ENCODE measurements at regions not wholly inside any gene's neighbourhood (a gene's known extent, or its start where the extent isn't known, plus 50 kb on each side); places are given as distances from the start of the nearest gene placed in this dataset.

DNA sequence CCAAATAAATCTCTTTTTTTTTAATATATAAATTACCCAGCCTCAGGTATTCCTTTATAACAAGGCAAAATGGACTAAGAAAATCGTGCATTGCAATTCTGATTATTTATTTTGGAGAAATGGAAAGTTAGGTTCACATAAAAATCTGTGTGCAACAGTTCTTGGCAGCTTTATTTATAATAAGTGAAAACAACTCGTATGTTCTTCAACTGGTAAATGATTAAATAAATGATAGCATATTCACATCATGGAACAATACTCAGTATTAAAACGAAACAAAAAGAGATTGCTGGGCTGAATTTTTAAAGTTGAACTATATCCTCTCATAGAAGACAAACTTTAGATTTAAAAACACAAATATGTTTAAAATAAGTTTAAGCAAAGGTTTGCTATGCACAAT lies 176.3 kb upstream of the ZNF385D start:
- H3K9me3 ChIP-seq (replicated peaks) = peaks cover 5% of the 10 kb centered on the region
- no peak overlapping the region for H3K4me3 ChIP-seq
- no peaks in the 10 kb centered on the region for H3K4me1 ChIP-seq
- intact Hi-C loops (cut with micrococcal nuclease) = no loop called here
- no peak for DNase-seq
- no peak overlapping the region for H3K27ac ChIP-seq (replicated peaks)
- TF ChIP-seq, protein P1, sequence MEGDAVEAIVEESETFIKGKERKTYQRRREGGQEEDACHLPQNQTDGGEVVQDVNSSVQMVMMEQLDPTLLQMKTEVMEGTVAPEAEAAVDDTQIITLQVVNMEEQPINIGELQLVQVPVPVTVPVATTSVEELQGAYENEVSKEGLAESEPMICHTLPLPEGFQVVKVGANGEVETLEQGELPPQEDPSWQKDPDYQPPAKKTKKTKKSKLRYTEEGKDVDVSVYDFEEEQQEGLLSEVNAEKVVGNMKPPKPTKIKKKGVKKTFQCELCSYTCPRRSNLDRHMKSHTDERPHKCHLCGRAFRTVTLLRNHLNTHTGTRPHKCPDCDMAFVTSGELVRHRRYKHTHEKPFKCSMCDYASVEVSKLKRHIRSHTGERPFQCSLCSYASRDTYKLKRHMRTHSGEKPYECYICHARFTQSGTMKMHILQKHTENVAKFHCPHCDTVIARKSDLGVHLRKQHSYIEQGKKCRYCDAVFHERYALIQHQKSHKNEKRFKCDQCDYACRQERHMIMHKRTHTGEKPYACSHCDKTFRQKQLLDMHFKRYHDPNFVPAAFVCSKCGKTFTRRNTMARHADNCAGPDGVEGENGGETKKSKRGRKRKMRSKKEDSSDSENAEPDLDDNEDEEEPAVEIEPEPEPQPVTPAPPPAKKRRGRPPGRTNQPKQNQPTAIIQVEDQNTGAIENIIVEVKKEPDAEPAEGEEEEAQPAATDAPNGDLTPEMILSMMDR (IDR thresholded peaks at IDR 0.05; ENCODE audit: borderline replicate concordance) = no peak
- no peaks in the 10 kb centered on the region for H3K27me3 ChIP-seq (ENCODE audit: low read depth)
- no peaks in the 10 kb centered on the region for H3K36me3 ChIP-seq

DNA sequence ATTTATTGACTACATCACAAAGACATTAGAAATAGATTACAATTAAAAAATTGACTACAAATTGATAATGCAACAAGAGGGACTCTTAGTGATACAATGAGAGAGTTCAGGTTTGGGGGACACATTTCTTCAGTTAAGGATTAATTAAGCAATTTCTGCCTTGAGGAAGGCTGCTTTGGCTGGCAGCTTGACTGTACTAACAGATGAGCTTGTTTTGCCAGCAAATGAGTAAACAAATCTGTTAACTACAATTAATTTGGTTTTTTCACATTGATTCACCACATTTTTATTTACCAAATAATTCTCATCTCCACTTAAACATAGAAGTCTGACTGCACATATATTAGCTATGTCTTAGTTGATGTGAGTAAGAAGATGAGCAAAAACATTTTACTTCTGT lies 183.6 kb upstream of the ZNF385D start:
- no peak for DNase-seq
- Histone ChIP-seq H3K4me3 (no peak overlapping the region), H3K9me3 (replicated peaks) (no peaks in the 10 kb centered on the region), H3K4me1 (no peaks in the 10 kb centered on the region), H3K36me3 (no peaks in the 10 kb centered on the region), H3K27me3 (ENCODE audit: low read depth) (no peaks in the 10 kb centered on the region), H3K27ac (replicated peaks) (no peak overlapping the region)
- TF ChIP-seq, protein P1 (IDR thresholded peaks at IDR 0.05; ENCODE audit: borderline replicate concordance) = no peak
- intact Hi-C loops (cut with micrococcal nuclease) = no loop called here

DNA sequence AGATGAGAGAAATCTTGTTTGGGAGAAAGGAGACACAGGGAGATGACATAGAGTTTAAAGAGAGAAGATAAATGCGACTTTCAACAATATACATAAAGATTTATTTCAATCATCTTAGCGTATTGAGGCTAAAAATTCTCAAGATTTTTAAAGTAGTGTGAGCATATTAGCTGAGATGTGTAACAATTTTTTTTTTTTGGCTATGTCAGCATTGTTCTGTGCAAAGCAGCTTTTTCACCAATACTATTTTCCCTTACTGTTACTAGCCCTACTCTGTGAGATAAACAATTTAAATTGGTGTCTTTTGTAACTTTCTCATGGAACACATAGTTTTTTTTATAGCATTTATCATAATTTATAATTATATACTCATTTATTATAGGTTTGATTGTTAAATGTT lies 185.2 kb upstream of the ZNF385D start:
- no peak for DNase-seq
- H3K27me3 ChIP-seq (ENCODE audit: low read depth) = no peaks in the 10 kb centered on the region
- intact Hi-C loops (cut with micrococcal nuclease) = no loop called here

DNA sequence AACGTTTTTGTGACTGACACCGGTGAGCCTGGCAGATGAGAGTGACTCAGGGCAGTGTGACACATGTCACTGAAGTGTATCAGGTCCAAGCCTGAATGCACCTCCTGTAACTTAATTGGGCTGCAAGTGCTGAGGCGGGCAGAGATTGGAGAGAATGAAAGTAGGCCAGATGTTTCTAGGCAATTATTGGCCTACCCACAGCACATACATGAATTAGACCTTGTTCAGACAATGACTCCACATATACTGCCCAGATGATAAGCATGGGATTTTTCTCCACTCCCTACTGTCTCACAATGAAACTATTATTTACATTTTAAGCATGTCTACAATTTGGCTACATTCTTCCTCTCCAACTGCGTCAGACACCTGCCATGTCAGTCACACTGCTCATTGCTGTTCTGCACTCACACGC lies 187.3 kb upstream of the ZNF385D start:
- TF ChIP-seq, protein P1 (IDR thresholded peaks at IDR 0.05; ENCODE audit: borderline replicate concordance) = no peak
- DNase-seq = no peak
- Histone ChIP-seq H3K36me3 (no peaks in the 10 kb centered on the region), H3K4me1 (no peaks in the 10 kb centered on the region), H3K9me3 (replicated peaks) (no peaks in the 10 kb centered on the region), H3K27ac (replicated peaks) (no peak overlapping the region), H3K27me3 (ENCODE audit: low read depth) (no peaks in the 10 kb centered on the region), H3K4me3 (no peak overlapping the region)
- intact Hi-C loops (cut with micrococcal nuclease) = no loop called here

More for the DNA sequence above, 185.2 kb upstream of the ZNF385D start:
- no peak overlapping the region for H3K4me3 ChIP-seq
- no peak overlapping the region for H3K27ac ChIP-seq (replicated peaks)
- H3K4me1 ChIP-seq = no peaks in the 10 kb centered on the region
- no peaks in the 10 kb centered on the region for H3K9me3 ChIP-seq (replicated peaks)
- no peaks in the 10 kb centered on the region for H3K36me3 ChIP-seq
- TF ChIP-seq, protein P1 (IDR thresholded peaks at IDR 0.05; ENCODE audit: borderline replicate concordance) = no peak

DNA sequence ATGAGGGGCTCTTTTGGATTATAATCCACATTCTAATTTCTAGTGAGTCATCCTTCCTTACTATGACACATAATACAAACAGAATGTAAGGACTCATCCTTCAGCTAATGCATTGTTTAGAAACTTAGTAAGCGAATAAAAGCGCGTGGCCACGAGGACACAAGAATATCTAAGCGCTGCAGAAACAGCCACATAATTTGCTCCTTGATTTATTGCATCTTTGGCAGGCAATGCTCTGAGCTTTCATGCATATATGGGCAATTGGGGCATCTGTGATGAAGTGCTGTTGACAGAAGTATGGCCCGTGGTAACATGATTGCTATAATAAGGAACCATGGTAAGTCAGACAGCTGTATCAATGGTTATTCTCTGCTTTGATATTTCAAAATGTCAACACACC lies 191.3 kb upstream of the ZNF385D start:
- Histone ChIP-seq H3K27me3 (ENCODE audit: low read depth) (no peaks in the 10 kb centered on the region), H3K9me3 (replicated peaks) (no peaks in the 10 kb centered on the region), H3K36me3 (no peaks in the 10 kb centered on the region), H3K27ac (replicated peaks) (no peak overlapping the region), H3K4me1 (no peaks in the 10 kb centered on the region), H3K4me3 (no peak overlapping the region)
- intact Hi-C loops (cut with micrococcal nuclease) = no loop called here
- DNase-seq = no peak
- TF ChIP-seq, protein P1 (IDR thresholded peaks at IDR 0.05; ENCODE audit: borderline replicate concordance) = no peak

DNA sequence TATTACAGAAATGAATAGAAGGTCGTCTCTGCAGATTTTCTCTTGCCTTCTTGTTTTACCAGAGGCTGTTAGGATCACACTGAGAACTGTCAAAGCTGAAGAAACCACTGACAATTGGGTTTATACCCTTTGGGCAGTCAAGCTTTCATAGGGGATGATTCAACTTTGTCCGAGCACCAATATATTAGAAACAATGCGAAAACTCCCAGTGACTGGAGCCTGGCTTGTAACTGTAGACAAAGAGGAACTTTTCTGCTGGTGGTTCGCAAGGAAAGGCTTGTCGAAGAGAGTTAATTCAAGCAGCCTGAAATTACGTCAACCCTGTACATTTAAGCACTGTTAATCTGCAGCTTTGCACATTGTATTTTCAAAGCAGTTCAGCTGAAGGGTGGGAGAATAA lies 193.2 kb upstream of the ZNF385D start:
- no peak overlapping the region for H3K27ac ChIP-seq (replicated peaks)
- TF ChIP-seq, protein P1 (IDR thresholded peaks at IDR 0.05; ENCODE audit: borderline replicate concordance) = no peak
- intact Hi-C loops (cut with micrococcal nuclease) = no loop called here

More for the DNA sequence above, 193.2 kb upstream of the ZNF385D start:
- DNase-seq = no peak
- Histone ChIP-seq H3K36me3 (no peaks in the 10 kb centered on the region), H3K4me3 (no peak overlapping the region), H3K27me3 (ENCODE audit: low read depth) (no peaks in the 10 kb centered on the region), H3K9me3 (replicated peaks) (no peaks in the 10 kb centered on the region), H3K4me1 (no peaks in the 10 kb centered on the region)

Measured in left ventricle myocardium inferior (tissue), 1 donor.